AG09309 (cell line): ENCODE measurements at regions not wholly inside any gene's neighbourhood (a gene's known extent, or its start where the extent isn't known, plus 50 kb on each side); places are given as distances from the start of the nearest gene placed in this dataset.

ENCODE experiments used
- DNase-seq: peaks from one replicate; pipeline ENCODE4 v3.0.0-alpha.2; 2010; ENCODE audit warnings: low read depth
- H3K4me3 ChIP-seq: 2 replicates; pipeline ENCODE4 v1.5.1; 2011; ENCODE audit warnings: mild to moderate bottlenecking, low read depth, low read length, moderate library complexity; ENCODE audit not compliant: control insufficient read depth
- CTCF ChIP-seq: IDR thresholded peaks from 2 replicates; pipeline ENCODE4 v1.5.1; 2011; ENCODE audit warnings: mild to moderate bottlenecking, low read depth, low read length, inconsistent platforms; ENCODE audit not compliant: insufficient read depth, control insufficient read depth; ENCODE audit errors: missing control alignments

- no peak for DNase-seq
- TF ChIP-seq CTCF = no peak
- no peak overlapping the region for H3K4me3 ChIP-seq
These were observed 55.2 kb upstream of the KCNH8 start for GRCh38 chr3:19093084-19093483.

- no peak for DNase-seq
- H3K4me3 ChIP-seq = no peak overlapping the region
- TF ChIP-seq CTCF = no peak
These were observed 70.9 kb upstream of the KCNH8 start for GRCh38 chr3:19077388-19077787.

GRCh38 chr3:19075037-19075436 is 73.3 kb upstream of the KCNH8 start:
- TF ChIP-seq CTCF = no peak
- DNase-seq = no peak
- no peak overlapping the region for H3K4me3 ChIP-seq

- no peak for DNase-seq
- no peak overlapping the region for H3K4me3 ChIP-seq
- TF ChIP-seq CTCF = no peak
These were observed 73.9 kb upstream of the KCNH8 start for GRCh38 chr3:19074257-19074900.

GRCh38 chr3:19073341-19074105 is 74.8 kb upstream of the KCNH8 start:
- no peak for TF ChIP-seq CTCF
- no peak overlapping the region for H3K4me3 ChIP-seq
- DNase-seq = no peak

- TF ChIP-seq CTCF = no peak
- no peak for DNase-seq
- no peak overlapping the region for H3K4me3 ChIP-seq
These were observed 78.0 kb upstream of the KCNH8 start for GRCh38 chr3:19070325-19070724.
